Myocyte (in vitro differentiated cells): ENCODE measurements at regions not wholly inside any gene's neighbourhood (a gene's known extent, or its start where the extent isn't known, plus 50 kb on each side); places are given as distances from the start of the nearest gene placed in this dataset.
"Not testable (repeated sequence)": the region's sequence is repeated elsewhere in the genome, so short reads cannot be mapped to it uniquely, and the experiment has no call there.

ENCODE experiments used
- DNase-seq: peaks from one replicate; pipeline ENCODE4 v3.0.0-alpha.2; 2012; ENCODE audit warnings: low read depth

DNA sequence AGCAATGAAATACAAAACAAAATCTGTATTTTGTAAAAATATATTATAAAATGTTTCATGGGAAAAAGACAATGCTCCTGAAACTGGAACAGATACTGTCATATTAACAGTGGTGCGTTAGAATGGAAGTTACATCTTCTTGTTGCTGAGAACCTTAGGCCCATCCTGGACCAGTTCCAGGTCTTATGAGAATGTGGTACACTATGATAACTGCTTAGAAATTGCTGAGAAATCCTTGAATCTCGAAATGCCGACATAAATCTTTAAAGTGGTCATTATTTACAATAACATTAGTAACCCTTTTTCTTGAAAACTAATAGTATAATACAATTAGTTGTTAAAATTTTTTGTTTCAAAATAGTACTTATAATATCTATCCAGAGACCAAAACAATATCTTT is 747.9 kb upstream of the NCAM2 start:
- DNase-seq: no peak

DNA sequence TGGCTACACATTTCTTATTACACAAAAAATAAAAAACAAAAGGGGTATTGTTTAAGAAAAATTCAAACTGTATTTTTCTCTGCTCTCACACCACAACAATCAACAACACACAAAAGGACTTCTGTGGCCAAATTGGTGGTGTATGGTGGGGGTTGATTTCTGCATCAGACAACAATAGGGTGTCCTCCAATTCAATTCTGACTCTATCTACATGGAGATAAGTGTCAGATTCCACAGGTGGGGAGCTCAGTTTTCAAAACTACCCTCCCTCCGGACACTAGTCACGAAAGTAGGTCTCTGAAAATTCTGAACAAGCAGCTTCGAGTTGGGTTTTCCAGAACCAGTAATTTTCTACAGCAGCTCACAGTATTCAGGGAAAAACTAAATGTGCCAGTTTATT is 744.9 kb upstream of the NCAM2 start:
- DNase-seq: no peak

DNA sequence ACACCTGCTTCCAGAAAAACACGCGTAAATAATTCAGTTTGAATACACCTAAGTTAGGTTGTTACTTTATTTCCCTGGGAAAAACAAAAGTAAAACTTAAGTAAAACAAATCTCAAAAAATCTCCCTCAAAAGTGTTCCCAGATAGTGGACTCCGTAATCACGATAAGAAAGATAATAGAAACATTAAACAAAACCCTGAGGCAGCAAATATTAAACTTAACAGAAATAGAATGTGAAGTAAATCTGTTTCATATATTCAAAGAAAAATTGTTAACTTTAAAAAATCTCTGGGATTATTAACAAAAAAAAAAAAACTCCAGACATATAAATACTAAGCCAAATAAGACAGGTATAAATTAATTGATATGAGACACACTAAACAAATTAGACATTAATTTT is 743.2 kb upstream of the NCAM2 start:
- DNase-seq: no peak

DNA sequence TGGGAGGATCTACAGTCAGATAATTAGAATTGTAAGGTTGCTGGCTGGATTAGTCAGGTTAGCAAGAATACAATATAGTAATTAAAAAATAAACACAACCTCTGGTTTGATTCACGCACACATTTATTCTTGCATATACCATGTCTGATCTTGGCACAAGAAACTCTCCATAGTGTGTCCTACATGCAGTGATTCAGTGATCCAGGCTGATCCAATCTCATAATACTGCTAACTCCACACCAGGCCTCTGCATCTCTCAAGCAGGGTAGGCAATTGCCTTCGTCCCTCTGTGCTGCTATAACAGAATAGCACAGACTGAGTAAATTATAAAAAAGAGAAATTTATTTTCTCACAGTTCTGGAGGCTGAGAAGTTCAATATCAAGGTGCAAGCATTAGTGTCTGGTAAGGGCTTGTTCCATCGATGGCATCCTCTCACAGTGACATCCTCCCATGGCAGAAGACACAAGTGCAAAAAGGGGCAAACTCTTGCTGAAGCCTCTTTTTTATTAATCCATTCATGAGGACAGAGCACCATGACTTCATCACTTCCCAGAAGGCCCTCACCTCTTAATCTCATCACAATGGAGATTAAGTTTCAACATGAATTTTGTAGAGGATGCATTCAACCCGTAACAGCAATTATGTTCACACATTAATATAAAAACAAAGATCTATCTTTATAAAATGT is 741.0 kb upstream of the NCAM2 start:
- DNase-seq: no peak

DNA sequence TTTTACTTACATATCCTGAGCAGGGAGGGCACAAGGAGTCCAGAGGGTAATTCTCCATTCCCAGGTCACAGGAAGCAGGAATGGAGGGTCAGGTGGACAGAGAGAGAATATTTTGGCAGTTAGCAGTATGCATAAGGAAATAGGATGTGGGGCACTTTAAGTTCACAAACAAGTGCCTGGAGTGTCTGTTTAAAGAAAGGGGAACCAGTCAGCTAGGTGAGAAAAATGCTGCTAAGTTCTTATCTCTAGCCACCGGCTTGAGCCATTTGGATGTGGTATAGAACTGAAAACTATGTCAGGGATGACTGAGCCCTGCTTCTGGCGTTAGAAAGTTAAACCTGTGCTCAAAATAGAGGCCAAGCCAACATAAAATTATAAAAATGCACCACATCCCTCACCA is 739.7 kb upstream of the NCAM2 start:
- no peak for DNase-seq

DNA sequence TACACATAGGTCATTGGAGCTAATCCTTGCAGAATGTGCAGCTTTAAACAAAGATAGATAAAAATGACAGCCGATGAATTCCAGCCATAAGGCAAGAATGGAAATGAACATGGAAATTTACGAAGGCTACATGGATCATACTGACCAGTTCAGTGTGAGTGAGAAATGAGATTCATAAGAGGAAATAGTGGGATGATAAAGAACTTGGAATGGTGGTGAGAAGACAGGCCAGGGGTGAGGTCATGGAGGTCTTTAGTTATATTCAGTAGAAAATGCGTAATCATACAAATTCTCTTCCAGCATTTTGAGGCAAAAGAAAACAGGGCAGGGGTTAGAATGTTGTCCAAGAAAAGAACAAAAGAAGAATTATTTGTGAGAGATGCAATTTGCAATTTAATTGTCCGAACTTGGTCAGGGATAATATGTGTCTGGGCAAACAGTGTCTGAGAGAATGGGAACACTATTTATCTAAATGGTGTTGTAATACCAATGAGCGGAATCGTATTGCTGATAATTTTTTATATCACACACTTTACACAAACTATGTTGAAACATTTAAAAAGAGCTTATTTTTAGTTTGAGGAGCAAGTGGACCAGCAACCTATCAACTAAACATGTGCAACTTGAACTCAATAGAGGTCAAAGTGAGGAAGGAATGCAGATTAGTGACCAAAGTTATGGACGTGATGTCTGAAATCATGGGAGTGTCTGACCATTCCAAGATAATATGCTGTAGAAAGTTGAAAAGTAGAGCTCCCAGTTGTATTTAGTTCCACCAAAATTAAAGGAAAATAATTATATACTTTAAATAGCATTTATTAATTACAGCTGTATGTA is 739.0 kb upstream of the NCAM2 start:
- no peak for DNase-seq

DNA sequence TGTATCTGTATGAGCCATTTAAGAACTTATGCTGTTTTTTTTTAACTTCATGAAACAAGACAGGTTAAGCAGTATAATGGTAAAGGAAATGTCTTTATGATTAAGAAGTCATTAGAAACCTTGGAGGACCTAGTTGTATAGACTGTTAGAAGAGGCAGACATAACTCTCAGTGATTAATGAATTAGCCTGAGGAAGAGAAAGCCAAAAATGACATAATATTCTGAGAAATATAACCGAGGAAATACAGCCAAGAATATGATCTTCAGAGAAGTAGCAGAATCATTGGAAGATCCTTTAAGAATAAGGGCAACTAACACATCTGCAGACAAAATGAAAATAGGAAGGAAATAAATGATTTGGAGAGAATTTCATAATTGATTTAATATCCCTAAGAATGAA is 738.1 kb upstream of the NCAM2 start:
- no peak for DNase-seq

DNA sequence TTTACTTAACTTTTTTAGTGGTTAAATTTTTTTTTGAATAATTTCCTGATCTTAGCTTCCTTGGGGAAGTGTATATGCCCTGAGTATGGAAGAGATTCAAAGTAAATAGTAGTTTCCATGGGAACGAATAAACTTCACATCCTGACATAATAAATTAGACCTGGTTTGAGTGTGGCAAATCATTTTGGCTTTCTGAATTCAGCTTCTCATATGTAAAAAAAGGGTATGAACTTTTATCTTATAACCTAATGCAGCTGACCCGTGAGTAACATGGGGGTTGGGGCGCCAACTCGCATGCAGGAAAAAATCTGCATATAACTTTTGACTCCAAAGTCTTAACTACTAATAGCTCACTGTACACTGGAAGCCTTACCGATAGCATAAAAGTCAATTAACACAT is 736.8 kb upstream of the NCAM2 start:
- DNase-seq: no peak

DNA sequence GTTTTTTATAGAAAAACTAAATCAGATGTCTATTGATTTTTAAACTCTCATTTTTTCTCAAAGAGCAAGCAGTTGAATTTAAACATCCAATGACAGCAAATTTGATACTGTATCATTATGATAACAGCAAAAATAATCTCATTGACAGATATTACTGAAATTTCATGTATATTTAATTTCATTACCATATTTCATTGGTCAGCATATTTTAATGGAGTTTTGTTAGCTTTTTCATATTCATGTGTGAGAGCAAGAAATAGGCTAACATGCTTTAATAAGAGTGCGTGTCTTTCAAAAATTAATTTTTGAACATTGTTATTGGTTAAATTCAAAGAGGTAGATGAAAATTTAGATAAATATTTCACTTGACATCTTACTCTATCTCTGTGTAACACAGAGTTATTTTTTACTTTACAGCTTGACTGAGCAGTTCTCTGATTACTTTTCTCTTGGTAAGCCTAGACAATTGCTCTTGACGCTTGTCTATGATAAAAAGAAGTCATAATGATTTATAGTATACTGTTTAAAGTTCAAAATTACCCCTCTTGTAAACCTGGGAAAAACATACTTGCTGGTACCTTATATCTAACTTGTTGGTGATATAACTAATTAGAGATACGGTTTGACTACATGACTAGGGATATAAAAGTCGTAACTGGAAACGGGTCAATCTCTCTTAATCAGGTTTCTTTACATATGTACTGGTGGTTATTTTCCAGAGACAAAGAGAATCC is 732.3 kb upstream of the NCAM2 start:
- no peak for DNase-seq

DNA sequence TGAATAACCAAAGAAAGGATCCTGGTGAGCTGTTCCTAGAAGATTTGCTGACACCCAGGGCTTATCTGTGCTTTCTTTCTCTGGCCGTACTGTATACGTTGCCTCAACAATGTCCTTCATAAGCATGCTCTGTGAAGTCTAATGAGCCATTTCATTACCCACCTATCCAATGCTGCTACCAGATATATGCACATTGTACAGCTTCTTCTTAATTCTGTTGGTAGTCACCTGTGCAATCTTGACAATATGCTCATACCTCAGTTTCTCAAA is 731.8 kb upstream of the NCAM2 start:
- no peak for DNase-seq

DNA sequence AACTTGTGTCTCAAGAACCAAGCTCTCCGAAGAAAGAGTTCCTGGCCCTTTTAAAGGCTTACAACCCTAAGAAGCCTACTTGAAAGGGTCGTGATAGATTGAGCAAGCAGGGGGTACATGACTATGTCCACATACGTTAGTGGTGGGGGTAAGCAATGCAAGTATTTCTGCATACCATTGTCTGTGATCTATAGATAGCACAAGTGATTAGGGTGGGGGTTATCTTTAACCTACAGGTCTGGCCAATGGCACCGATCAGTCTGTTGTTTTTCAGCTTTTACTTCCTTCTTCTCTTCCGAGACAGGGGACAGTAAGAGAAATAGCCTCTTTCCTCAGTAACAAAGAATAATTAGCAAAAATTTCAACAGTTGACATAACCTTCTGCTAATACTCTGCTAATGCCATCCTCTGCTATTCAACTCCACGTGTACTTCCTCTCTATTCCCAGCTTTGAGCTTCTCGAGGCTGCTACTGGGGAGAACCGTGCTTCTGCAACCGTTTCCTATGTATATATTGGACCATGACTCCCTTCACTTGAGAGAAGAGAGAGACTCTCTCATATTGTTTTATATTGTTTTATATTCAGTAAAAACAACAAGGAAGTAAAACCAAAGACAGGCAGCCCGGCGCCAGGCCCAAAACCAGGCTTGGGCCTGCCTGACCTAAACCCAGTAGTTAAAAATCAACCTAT is 727.7 kb upstream of the NCAM2 start:
- no peak for DNase-seq

DNA sequence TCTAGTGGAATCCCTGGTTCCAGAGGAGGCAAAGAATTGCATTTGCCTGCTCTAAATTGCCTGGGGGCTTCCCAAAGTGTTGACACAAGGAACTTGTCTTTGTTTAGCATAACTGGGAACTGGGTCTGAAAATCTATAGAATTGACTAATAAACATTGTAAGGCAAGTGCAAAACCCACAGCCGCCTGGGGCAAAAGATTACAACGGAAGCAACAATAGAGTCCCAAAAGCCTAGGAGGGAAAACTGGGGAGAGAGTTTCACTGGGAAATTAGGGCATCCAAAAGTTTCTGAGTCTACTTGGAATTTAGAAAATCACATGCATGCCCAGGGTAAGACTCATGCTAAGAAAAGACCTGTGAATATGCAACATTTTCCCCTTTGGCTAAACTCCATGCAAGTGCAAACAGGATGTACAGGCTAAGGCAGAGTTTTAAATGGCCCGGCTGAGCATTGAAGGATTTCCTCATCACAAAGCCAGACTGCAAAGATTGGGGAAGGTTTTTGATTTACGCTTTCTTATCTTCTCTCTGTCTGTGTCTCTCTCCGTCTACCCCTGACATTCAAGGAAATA is 725.3 kb upstream of the NCAM2 start:
- DNase-seq: no peak

DNA sequence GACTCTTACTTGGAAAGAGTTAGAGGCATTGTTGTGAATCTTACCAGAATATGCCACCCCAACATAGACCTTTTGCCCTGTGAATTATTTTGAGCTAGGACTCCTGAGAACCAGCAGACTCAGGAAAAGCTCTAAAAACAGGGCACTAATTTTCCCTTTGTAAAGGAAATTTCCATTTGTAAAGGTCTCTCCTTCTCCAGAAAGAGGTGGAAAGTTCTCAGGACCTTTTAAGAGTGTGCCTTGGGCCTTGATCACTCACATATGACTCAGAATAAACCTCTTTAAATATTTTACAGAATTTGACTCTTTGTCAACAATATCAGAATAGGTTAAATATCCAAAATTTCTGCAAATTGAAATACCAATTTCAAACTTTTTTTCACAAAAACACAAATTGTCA is 721.8 kb upstream of the NCAM2 start:
- DNase-seq: no peak

DNA sequence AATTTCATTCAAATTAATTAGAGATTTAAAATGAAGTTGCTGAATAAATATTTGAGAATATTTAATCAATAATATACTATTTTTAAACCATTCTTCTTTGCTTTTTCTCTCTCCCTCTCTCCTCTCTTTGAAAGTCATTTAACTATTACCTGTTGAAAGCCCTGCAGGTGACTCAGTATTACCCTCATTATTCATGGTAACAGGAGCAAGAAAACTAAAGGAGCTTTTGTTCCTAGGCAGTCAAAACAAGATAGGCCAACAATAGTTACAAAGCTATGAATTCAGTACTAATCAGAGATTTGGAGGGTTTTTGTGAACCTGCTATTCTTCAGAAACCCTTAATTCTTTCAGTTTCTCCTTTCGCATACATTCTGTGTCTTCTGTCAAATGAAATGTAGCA is 721.3 kb upstream of the NCAM2 start:
- DNase-seq: no peak

DNA sequence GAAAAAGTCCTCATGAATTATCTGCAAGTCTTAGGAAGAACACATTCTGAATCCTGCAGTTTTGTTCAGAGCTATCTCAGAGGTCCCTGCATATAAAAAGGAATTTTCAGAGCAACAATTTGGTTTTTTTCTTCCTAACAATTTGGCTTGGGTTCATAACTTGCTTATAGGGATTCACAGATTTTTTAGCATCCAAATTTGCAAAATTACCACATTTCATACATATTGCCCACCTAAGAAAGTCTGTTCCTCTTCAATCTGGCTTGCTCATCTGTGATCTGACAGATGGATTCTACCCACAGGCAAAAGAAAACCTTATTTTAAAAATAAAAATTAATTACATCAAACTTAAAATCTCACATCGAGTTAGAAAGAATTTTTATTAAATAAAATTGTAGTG is 714.4 kb upstream of the NCAM2 start:
- no peak for DNase-seq

DNA sequence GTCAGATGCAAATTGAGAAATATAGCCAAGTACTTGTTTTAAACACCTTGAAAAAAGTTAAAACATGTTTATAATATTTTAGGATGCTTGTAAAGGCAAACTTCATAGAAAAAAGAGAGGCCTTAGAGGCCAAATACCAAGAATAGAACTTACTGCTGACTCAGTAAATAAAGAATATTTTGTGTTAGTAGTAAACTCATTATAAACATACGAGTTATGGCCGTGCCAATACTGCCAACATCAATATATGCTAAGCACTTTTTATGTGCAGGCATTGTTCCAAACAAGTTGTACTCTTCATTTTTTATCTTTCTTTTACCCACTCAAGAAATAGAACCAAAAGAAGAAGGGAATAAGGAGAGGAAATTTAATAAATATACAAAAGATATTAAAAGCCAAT is 705.9 kb upstream of the NCAM2 start:
- no peak for DNase-seq

DNA sequence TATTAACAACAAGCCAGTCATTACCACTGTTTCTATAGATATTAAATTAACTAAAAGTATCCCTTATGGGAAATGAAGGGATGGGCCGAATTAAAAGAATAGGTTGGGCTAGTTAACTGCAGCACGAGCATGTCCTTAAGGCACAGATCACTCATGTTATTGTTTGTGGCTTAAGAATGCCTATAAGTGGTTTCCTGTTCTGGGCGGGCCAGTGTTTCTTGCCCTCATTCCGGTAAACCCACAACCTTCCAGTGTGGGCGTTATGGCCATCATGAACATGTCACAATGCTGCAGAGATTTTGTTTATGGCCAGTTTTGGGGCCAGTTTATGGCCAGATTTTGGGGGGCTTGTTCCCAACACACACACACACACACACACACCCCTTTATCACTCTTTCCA is 705.4 kb upstream of the NCAM2 start:
- not testable (repeated sequence) for DNase-seq

DNA sequence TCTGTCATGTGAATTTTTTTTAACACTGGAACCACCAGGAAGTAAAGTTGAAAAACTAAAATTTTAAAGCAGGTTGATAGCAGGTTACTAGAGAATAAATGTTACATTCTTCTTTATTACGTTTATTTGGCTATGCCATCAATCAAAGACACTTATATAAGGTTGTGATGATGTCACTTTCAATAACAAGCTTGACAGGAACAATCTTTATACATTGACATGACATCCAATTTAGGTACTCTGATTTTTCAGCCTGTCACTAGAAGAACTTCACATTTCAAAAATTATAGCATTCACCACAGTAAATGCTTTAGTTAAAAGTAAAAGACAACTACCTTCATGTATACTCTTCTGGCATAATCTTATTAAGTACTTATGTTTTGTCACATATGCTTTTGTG is 696.8 kb upstream of the NCAM2 start:
- no peak for DNase-seq

DNA sequence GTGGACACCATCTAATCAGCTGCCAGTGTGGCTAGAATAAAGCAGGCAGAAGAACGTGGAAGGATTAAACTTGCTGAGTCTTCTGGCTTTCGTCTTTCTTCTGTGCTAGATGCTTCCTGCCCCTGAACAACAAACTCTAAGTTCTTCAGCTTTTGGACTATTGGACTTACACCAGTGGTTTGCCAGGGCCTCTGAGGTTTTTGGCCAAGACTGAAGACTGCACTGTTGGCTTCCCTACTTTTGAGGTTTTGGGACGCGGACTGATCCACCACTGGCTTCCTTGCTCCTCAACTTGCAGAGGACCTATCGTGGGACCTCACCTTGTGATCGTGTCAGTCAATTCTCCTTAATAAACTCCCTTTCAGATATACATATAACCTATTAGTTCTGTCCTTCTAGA is 696.1 kb upstream of the NCAM2 start:
- DNase-seq: no peak

DNA sequence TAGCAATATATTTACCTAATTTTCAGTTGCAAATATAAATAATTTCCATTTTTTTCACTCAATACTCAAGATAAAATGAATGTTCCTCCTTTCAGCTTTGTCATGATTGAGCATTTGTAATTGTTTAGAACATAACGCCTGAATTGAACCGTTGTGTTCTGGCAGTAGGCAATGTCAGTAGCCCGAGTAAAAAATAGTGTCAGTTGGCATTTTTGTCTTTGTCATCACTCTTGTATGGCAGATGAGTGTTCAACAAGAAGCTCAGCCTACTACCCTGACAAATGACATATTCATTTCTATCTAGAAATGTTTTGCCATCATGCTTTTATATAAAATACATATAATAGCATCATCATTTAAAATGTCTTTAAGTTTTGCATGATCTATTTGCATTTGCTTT is 691.4 kb upstream of the NCAM2 start:
- DNase-seq: no peak

DNA sequence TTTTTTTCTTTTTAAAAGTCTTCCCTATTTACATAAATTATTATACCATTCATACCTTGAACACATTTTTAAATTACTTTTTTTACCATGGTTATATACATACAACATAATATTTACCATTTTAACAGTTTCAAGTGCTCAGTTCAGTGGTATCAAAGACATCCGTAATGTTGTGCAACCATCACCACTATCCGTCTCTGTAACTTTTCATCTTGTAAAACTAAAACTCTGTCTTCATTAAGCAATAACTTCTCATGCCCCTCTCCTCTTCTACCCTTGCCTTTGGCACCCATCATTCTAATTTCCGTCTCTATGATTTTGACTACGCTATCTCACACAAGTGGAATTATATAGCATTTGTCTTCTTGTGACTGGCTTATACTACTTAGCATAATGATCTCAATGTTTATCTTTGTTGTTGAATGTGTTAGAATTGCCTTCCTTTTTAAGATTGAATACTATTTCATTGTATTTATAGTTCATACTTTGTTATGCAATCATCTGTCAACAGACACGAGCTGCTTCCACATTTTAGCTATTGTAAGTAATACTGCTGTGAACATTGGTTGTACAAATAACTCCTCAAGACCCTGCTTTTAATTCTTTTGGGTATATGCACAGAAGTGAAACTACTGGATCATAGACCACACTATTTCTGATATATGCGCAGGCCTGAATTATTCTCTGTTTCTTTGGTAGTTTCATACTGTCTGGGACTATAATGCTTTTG is 689.5 kb upstream of the NCAM2 start:
- no peak for DNase-seq
